ENCODE measurements at regions not wholly inside any gene's neighbourhood (a gene's known extent, or its start where the extent isn't known, plus 50 kb on each side); places are given as distances from the start of the nearest gene placed in this dataset.
A peak's percentile ranks its signal among the peaks of the same experiment; 100 is the strongest.

DNA sequence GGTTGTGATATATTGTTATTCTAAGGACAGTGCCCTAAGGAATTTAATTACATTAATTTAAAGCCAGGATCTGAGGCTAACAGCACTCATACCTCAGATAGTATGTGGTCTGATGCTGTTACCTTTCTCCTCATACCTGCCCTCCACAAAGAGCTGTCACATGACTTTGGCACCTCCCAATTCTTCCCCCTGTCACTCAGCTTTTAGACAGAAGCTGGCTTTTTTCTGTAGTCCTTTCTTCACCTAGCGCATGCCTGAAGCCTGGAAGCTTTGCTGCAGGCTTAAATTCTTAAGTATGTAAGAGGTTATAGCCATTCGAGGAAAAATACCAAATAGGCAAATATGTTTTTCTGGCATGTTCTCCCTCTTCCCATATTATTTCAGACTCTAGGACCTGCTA lies 61.0 kb upstream of the ADAMTS19 start:
- no peak overlapping the region for H3K27ac ChIP-seq (ENCODE audit: low read depth in 1 of 2, low read length in 2 of 2)
- H3K9ac ChIP-seq (ENCODE audit: low read depth in 1 of 2, low read length in 2 of 2): no peak overlapping the region
- H3K9me3 ChIP-seq (ENCODE audit: control insufficient read depth in 4 of 4, low read length in 3 of 4): no peaks in the 10 kb centered on the region
- TF ChIP-seq, protein P1, sequence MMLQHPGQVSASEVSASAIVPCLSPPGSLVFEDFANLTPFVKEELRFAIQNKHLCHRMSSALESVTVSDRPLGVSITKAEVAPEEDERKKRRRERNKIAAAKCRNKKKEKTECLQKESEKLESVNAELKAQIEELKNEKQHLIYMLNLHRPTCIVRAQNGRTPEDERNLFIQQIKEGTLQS (IDR thresholded peaks at IDR 0.05): no peak
- no peak for TF ChIP-seq YY1 (IDR thresholded peaks at IDR 0.05)
- TF ChIP-seq HNF4G (IDR thresholded peaks at IDR 0.05): no peak
- H3K4me3 ChIP-seq (ENCODE audit: low read depth in 1 of 3, low read length in 3 of 3): no peak overlapping the region
- H3K36me3 ChIP-seq (ENCODE audit: control insufficient read depth in 4 of 4, insufficient read depth in 3 of 4, low read depth in 1 of 4, low read length in 3 of 4): no peaks in the 10 kb centered on the region
- H3K4me1 ChIP-seq (ENCODE audit: control insufficient read depth in 4 of 4, insufficient read depth in 4 of 4, low read length in 3 of 4): no peaks in the 10 kb centered on the region
- no peak for DNase-seq (ENCODE audit: low spot score)
- WGBS: 68% methylated on average over 2 of the region's 2 CpGs
- H3K27me3 ChIP-seq (ENCODE audit: control insufficient read depth in 4 of 4, insufficient read depth in 4 of 4, low read length in 3 of 4): no peaks in the 10 kb centered on the region

DNA sequence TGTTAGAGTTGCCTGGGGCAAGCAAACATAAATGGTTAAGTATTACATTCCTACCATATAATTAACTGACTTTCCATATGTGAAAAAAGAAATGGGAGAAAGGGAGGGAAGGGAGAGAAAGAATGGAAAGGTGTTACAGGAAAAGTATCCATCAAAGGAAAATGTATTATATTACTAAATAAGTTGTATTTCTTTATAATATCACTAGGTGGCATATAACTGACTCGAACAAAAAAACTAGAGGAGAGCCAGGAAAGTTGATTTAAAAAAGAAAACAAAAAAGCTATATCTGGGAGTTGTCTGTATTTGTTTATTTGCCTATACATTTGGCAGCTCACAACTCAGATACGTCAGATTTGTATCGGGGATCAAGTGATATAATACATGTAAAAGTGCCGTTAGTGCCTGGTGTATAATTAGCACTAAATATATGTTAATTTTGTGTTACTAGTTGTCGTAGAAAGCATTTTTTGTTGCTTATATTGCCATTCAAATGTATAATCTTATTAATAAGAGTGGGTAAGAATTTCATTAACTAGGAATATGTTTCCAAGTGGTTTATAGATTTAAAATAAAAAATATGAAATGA lies 59.6 kb upstream of the ADAMTS19 start:
- no peak overlapping the region for H3K4me3 ChIP-seq (ENCODE audit: low read depth in 1 of 3, low read length in 3 of 3)
- no peak overlapping the region for H3K9ac ChIP-seq (ENCODE audit: low read depth in 1 of 2, low read length in 2 of 2)
- TF ChIP-seq, protein P2, sequence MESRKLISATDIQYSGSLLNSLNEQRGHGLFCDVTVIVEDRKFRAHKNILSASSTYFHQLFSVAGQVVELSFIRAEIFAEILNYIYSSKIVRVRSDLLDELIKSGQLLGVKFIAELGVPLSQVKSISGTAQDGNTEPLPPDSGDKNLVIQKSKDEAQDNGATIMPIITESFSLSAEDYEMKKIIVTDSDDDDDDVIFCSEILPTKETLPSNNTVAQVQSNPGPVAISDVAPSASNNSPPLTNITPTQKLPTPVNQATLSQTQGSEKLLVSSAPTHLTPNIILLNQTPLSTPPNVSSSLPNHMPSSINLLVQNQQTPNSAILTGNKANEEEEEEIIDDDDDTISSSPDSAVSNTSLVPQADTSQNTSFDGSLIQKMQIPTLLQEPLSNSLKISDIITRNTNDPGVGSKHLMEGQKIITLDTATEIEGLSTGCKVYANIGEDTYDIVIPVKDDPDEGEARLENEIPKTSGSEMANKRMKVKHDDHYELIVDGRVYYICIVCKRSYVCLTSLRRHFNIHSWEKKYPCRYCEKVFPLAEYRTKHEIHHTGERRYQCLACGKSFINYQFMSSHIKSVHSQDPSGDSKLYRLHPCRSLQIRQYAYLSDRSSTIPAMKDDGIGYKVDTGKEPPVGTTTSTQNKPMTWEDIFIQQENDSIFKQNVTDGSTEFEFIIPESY (IDR thresholded peaks at IDR 0.05): no peak
- TF ChIP-seq RAD21 (IDR thresholded peaks at IDR 0.05): peak in 1 of 2 donors; percentile 5
- no peak overlapping the region for H3K27ac ChIP-seq (ENCODE audit: low read depth in 1 of 2, low read length in 2 of 2)
- no peaks in the 10 kb centered on the region for H3K4me1 ChIP-seq (ENCODE audit: control insufficient read depth in 4 of 4, insufficient read depth in 4 of 4, low read length in 3 of 4)
- 49% methylated on average over 5 of the region's 5 CpGs for WGBS
- no peaks in the 10 kb centered on the region for H3K36me3 ChIP-seq (ENCODE audit: control insufficient read depth in 4 of 4, insufficient read depth in 3 of 4, low read depth in 1 of 4, low read length in 3 of 4)
- H3K9me3 ChIP-seq (ENCODE audit: control insufficient read depth in 4 of 4, low read length in 3 of 4): no peaks in the 10 kb centered on the region
- H3K27me3 ChIP-seq (ENCODE audit: control insufficient read depth in 4 of 4, insufficient read depth in 4 of 4, low read length in 3 of 4): no peaks in the 10 kb centered on the region
- DNase-seq (ENCODE audit: low spot score): no peak

DNA sequence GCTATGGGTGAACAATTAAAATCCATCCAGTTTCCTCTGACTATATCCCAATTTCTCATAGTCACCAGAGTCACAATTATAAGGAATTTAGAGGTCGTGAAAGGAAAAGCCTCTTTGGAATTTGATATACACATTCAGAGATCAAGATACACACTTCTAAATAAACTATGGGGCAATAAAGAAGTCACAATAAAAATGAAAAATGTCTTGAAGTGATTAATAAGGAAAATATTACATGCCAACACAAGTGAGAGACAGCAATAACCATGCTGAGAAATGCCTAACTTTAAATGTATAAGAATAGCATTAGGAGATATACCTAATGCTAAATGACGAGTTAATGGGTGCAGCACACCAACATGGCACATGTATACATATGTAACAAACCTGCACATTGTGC lies 54.9 kb upstream of the ADAMTS19 start:
- Histone ChIP-seq H3K9me3 (ENCODE audit: control insufficient read depth in 4 of 4, low read length in 3 of 4) (no peaks in the 10 kb centered on the region), H3K36me3 (ENCODE audit: control insufficient read depth in 4 of 4, insufficient read depth in 3 of 4, low read depth in 1 of 4, low read length in 3 of 4) (no peaks in the 10 kb centered on the region), H3K4me1 (ENCODE audit: control insufficient read depth in 4 of 4, insufficient read depth in 4 of 4, low read length in 3 of 4) (no peaks in the 10 kb centered on the region), H3K4me3 (ENCODE audit: low read depth in 1 of 3, low read length in 3 of 3) (no peak overlapping the region), H3K9ac (ENCODE audit: low read depth in 1 of 2, low read length in 2 of 2) (no peak overlapping the region), H3K27me3 (ENCODE audit: control insufficient read depth in 4 of 4, insufficient read depth in 4 of 4, low read length in 3 of 4) (no peaks in the 10 kb centered on the region), H3K27ac (ENCODE audit: low read depth in 1 of 2, low read length in 2 of 2) (no peak overlapping the region)
- DNase-seq (ENCODE audit: low spot score): no peak
- 60% methylated on average over 2 of the region's 2 CpGs for WGBS
- TF ChIP-seq HNF4G (IDR thresholded peaks at IDR 0.05): no peak
- TF ChIP-seq, protein P3, sequence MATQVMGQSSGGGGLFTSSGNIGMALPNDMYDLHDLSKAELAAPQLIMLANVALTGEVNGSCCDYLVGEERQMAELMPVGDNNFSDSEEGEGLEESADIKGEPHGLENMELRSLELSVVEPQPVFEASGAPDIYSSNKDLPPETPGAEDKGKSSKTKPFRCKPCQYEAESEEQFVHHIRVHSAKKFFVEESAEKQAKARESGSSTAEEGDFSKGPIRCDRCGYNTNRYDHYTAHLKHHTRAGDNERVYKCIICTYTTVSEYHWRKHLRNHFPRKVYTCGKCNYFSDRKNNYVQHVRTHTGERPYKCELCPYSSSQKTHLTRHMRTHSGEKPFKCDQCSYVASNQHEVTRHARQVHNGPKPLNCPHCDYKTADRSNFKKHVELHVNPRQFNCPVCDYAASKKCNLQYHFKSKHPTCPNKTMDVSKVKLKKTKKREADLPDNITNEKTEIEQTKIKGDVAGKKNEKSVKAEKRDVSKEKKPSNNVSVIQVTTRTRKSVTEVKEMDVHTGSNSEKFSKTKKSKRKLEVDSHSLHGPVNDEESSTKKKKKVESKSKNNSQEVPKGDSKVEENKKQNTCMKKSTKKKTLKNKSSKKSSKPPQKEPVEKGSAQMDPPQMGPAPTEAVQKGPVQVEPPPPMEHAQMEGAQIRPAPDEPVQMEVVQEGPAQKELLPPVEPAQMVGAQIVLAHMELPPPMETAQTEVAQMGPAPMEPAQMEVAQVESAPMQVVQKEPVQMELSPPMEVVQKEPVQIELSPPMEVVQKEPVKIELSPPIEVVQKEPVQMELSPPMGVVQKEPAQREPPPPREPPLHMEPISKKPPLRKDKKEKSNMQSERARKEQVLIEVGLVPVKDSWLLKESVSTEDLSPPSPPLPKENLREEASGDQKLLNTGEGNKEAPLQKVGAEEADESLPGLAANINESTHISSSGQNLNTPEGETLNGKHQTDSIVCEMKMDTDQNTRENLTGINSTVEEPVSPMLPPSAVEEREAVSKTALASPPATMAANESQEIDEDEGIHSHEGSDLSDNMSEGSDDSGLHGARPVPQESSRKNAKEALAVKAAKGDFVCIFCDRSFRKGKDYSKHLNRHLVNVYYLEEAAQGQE (IDR thresholded peaks at IDR 0.05): no peak
- TF ChIP-seq FOXA2 (IDR thresholded peaks at IDR 0.05): no peak
- TF ChIP-seq JUND (IDR thresholded peaks at IDR 0.05): no peak
- TF ChIP-seq, protein P4, sequence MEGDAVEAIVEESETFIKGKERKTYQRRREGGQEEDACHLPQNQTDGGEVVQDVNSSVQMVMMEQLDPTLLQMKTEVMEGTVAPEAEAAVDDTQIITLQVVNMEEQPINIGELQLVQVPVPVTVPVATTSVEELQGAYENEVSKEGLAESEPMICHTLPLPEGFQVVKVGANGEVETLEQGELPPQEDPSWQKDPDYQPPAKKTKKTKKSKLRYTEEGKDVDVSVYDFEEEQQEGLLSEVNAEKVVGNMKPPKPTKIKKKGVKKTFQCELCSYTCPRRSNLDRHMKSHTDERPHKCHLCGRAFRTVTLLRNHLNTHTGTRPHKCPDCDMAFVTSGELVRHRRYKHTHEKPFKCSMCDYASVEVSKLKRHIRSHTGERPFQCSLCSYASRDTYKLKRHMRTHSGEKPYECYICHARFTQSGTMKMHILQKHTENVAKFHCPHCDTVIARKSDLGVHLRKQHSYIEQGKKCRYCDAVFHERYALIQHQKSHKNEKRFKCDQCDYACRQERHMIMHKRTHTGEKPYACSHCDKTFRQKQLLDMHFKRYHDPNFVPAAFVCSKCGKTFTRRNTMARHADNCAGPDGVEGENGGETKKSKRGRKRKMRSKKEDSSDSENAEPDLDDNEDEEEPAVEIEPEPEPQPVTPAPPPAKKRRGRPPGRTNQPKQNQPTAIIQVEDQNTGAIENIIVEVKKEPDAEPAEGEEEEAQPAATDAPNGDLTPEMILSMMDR (IDR thresholded peaks at IDR 0.05; ENCODE audit: low read depth, low read length, missing input control): no peak
- TF ChIP-seq, protein P5, sequence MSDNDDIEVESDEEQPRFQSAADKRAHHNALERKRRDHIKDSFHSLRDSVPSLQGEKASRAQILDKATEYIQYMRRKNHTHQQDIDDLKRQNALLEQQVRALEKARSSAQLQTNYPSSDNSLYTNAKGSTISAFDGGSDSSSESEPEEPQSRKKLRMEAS (IDR thresholded peaks at IDR 0.05): no peak
- TF ChIP-seq NR2F2 (IDR thresholded peaks at IDR 0.05): no peak
- no peak for TF ChIP-seq RAD21 (IDR thresholded peaks at IDR 0.05)
- TF ChIP-seq, protein P2 (IDR thresholded peaks at IDR 0.05): no peak
- no peak for TF ChIP-seq SP1 (IDR thresholded peaks at IDR 0.05)
- TF ChIP-seq RXRA (IDR thresholded peaks at IDR 0.05): no peak
- TF ChIP-seq EGR1 (IDR thresholded peaks at IDR 0.05; ENCODE audit: low read depth in 2 of 2): no peak
